Lung (tissue), 11 donors: ENCODE measurements at regions not wholly inside any gene's neighbourhood (a gene's known extent, or its start where the extent isn't known, plus 50 kb on each side); places are given as distances from the start of the nearest gene placed in this dataset.
A peak's percentile ranks its signal among the peaks of the same experiment; 100 is the strongest.

Source experiments
- ATAC-seq: fragments of 200-7000 bp; cut with Tn5 transposase; one replicate; pipeline ENCODE4 v1.9.1; 2020; ENCODE audit warnings: moderate number of reproducible peaks; ENCODE audit not compliant: insufficient read depth, low FRiP score
- DNase-seq, 3 donors: peaks; one replicate each; pipeline ENCODE4 v3.0.0-alpha.2; 2013 to 2017
- H3K27ac ChIP-seq, 2 donors: one replicate each; pipeline ENCODE4 v1.5.1; 2013; ENCODE audit warnings: mild to moderate bottlenecking in 2 of 2, moderate library complexity in 2 of 2, control low read depth in 1 of 2, inconsistent platforms in 1 of 2, low read depth in 1 of 2, low read length in 1 of 2
- H3K27me3 ChIP-seq, 3 donors: one replicate each; pipeline ENCODE4 v1.5.1; 2013; ENCODE audit warnings: low read length in 2 of 3; ENCODE audit not compliant: control insufficient read depth in 3 of 3, insufficient read depth in 3 of 3
- H3K36me3 ChIP-seq, 4 donors: one replicate each; pipeline ENCODE4 v1.5.1; 2013; ENCODE audit warnings: low read length in 4 of 4, mild to moderate bottlenecking in 1 of 4, moderate library complexity in 1 of 4; ENCODE audit not compliant: control insufficient read depth in 4 of 4, insufficient read depth in 4 of 4
- H3K4me1 ChIP-seq, 5 donors: one replicate each; pipeline ENCODE4 v1.5.1; 2013; ENCODE audit warnings: low read length in 5 of 5, mild to moderate bottlenecking in 2 of 5, moderate library complexity in 1 of 5; ENCODE audit not compliant: control insufficient read depth in 5 of 5, insufficient read depth in 5 of 5
- H3K4me3 ChIP-seq: one replicate; pipeline ENCODE4 v1.5.1; 2013; ENCODE audit warnings: mild to moderate bottlenecking, control low read depth, moderate library complexity
- H3K9ac ChIP-seq, 2 donors: one replicate each; pipeline ENCODE4 v1.5.1; 2013; ENCODE audit warnings: low read length in 2 of 2, control low read depth in 1 of 2; ENCODE audit not compliant: insufficient read depth in 1 of 2
- H3K9me3 ChIP-seq, 4 donors: one replicate each; pipeline ENCODE4 v1.5.1; 2013; ENCODE audit warnings: low read length in 3 of 4, mild to moderate bottlenecking in 1 of 4, moderate library complexity in 1 of 4; ENCODE audit not compliant: control insufficient read depth in 4 of 4, insufficient read depth in 3 of 4
- CTCF ChIP-seq: IDR thresholded peaks from 2 replicates; pipeline ENCODE4 v1.5.1; 2012; ENCODE audit warnings: mild to moderate bottlenecking; ENCODE audit errors: control extremely low read depth, extremely low read depth
- WGBS, 2 donors: extraction: QIAGEN DNeasy Blood & Tissue Kit; methylation state at CpG; one replicate each; pipeline ENCODE4 v1.1.7; 2013; 5-methylcytosine and 5-hydroxymethylcytosine counted together
- donor health status: control.
- donor health status: control.
- donor health status: Bipolar disorder and iron deficiency.
- donor health status: healthy.
- donor health status: DM: yes; HTN: yes; CAD: no.

- no peak overlapping the region for H3K4me3 ChIP-seq
- H3K9ac ChIP-seq = no peak overlapping the region
- peaks cover 0 to 19% (median 5%) of the 10 kb centered on the region in 5 donors for H3K4me1 ChIP-seq
- H3K9me3 ChIP-seq = peaks cover 0 to 2% (median 0%) of the 10 kb centered on the region in 4 donors
- H3K27me3 ChIP-seq = no peaks in the 10 kb centered on the region
- H3K36me3 ChIP-seq = no peaks in the 10 kb centered on the region
- no peak overlapping the region for H3K27ac ChIP-seq
- WGBS, 2 donors = 89 to 90% methylated on average over 4 of the region's 4 CpGs
- no peak for ATAC-seq
- DNase-seq = no peak
- no peak for TF ChIP-seq CTCF
Observed at GRCh38 chr3:56857178-56857577, 55.4 kb upstream of the ARHGEF3 start.

GRCh38 chr3:56856752-56857151 is 55.0 kb upstream of the ARHGEF3 start:
- no peak overlapping the region for H3K4me3 ChIP-seq
- H3K9ac ChIP-seq = no peak overlapping the region
- no peaks in the 10 kb centered on the region for H3K36me3 ChIP-seq
- peaks cover 0 to 2% (median 0%) of the 10 kb centered on the region in 4 donors for H3K9me3 ChIP-seq
- DNase-seq (peak in 2 of 3 donors; percentile 56 to 63), ATAC-seq (no peak)
- no peak for TF ChIP-seq CTCF
- no peaks in the 10 kb centered on the region for H3K27me3 ChIP-seq
- peaks cover 0 to 21% (median 5%) of the 10 kb centered on the region in 5 donors for H3K4me1 ChIP-seq
- no peak overlapping the region for H3K27ac ChIP-seq

GRCh38 chr3:56855856-56856512 is 54.2 kb upstream of the ARHGEF3 start:
- ATAC-seq (no peak), DNase-seq (peak in 2 of 3 donors; percentile 26 to 33)
- H3K27me3 ChIP-seq = no peaks in the 10 kb centered on the region
- TF ChIP-seq CTCF = no peak
- peaks cover 0 to 1% (median 0%) of the 10 kb centered on the region in 4 donors for H3K9me3 ChIP-seq
- peaks cover 0 to 21% (median 5%) of the 10 kb centered on the region in 5 donors for H3K4me1 ChIP-seq
- H3K9ac ChIP-seq = peak overlapping the region in 1 of 2 donors; percentile 5
- no peak overlapping the region for H3K27ac ChIP-seq
- H3K4me3 ChIP-seq = no peak overlapping the region
- H3K36me3 ChIP-seq = no peaks in the 10 kb centered on the region
- 52 to 65% methylated on average over 9 of the region's 9 CpGs for WGBS, 2 donors
